ENCODE measurements at regions not wholly inside any gene's neighbourhood (a gene's known extent, or its start where the extent isn't known, plus 50 kb on each side); places are given as distances from the start of the nearest gene placed in this dataset.

- TF ChIP-seq ATF2 (IDR thresholded peaks at IDR 0.05; ENCODE audit: low read length) = no peak
- no peak for TF ChIP-seq POU5F1 (IDR thresholded peaks at IDR 0.05; ENCODE audit: low read depth, low read length)
- TF ChIP-seq MAFK (IDR thresholded peaks at IDR 0.05; ENCODE audit: low read depth, low read length) = no peak
- no peak for TF ChIP-seq CREB1 (IDR thresholded peaks at IDR 0.05)
- no peak for TF ChIP-seq RXRA (IDR thresholded peaks at IDR 0.05; ENCODE audit: insufficient read depth, low read depth, low read length)
Observed at GRCh38 chr7:42694894-42695507, 216.9 kb downstream of the C7orf25 start (continued).

Measured in H1 (cell line).